Skeletal muscle cell (primary cell): ENCODE measurements at regions not wholly inside any gene's neighbourhood (a gene's known extent, or its start where the extent isn't known, plus 50 kb on each side); places are given as distances from the start of the nearest gene placed in this dataset.
"Not testable (repeated sequence)": the region's sequence is repeated elsewhere in the genome, so short reads cannot be mapped to it uniquely, and the experiment has no call there.

ENCODE experiments used
- DNase-seq: peaks from one replicate; pipeline ENCODE4 v3.0.0-alpha.2; 2010; ENCODE audit warnings: low read depth
- H3K4me3 ChIP-seq: 2 replicates; pipeline ENCODE4 v1.5.1; 2011; ENCODE audit warnings: low read depth, mild to moderate bottlenecking, control low read depth, low read length, moderate library complexity

DNA sequence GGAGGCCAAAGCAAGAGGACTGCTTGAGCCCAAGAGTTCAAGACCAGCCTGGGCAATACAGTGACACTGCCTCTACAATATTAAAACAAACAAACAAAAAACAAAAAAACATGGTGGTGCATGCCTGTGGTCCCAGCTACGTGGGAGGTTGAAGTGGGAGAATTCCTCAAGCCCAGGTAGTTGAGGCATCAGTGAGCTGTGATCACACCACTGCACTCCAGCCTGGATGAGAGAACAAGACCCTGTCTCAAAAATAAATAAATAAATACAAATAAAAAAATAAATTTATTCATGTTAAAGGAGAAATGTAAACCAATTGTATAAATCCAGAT, 200.6 kb downstream of the BCHE start:
- no peak for DNase-seq
- no peak overlapping the region for H3K4me3 ChIP-seq

- H3K4me3 ChIP-seq = no peak overlapping the region
- no peak for DNase-seq
Measured at GRCh38 chr3:165635791-165636683, 201.2 kb downstream of the BCHE start.

GRCh38 chr3:165624761-165625160, 212.5 kb downstream of the BCHE start:
- no peak for DNase-seq
- H3K4me3 ChIP-seq = no peak overlapping the region

DNA sequence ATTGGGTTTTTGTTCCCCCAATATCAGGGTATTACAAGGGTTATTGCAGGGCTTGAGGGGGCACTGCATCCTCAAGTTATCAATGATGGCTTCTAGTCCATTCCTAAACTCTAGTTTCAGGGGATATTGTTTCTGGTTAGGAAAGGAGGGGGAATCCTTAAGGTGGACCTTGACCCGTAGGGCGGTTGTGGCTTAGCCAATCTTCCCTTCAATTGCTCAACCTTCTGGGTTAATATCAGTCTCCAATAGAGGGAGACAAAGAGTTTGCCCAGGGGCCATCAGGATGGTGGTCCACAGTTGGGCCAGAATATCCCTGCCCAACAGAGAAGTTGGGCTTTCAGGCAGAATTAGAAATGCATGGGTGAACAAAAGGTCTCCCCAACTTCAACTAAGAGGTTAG, 214.9 kb downstream of the BCHE start:
- no peak for DNase-seq
- no peak overlapping the region for H3K4me3 ChIP-seq

- DNase-seq = no peak
- H3K4me3 ChIP-seq = no peak overlapping the region
Measured at GRCh38 chr3:165619069-165619468, 218.2 kb downstream of the BCHE start.

GRCh38 chr3:165617134-165617533, 220.1 kb downstream of the BCHE start:
- H3K4me3 ChIP-seq = no peak overlapping the region
- DNase-seq = no peak

- DNase-seq = no peak
- no peak overlapping the region for H3K4me3 ChIP-seq
Measured at GRCh38 chr3:165614337-165614736, 222.9 kb downstream of the BCHE start.

GRCh38 chr3:165613014-165613413, 224.2 kb downstream of the BCHE start:
- no peak overlapping the region for H3K4me3 ChIP-seq
- no peak for DNase-seq

DNA sequence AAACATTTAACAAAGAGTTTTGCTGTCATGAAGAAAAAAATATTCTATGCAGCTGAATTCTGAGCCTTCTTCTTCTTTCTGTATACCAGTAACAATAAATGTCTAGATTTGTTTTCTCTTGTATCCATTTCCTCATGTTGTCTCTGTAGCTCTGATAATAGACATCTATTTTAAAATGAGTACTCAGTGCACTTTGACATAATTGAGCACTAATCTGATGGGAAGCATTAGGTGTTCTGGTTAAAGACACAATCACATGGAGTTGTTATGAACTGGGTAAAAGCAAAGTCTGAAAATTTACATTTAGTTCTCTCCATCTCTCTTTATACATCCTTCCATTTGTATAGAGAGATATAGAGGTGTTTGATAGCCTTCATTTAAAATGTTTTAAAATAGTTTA, 230.0 kb downstream of the BCHE start:
- DNase-seq = no peak

GRCh38 chr3:165603196-165603595, 234.0 kb downstream of the BCHE start:
- DNase-seq = no peak
- no peak overlapping the region for H3K4me3 ChIP-seq

More for the DNA sequence above, 230.0 kb downstream of the BCHE start:
- no peak overlapping the region for H3K4me3 ChIP-seq

GRCh38 chr3:165572566-165572965, 264.7 kb downstream of the BCHE start:
- not testable (repeated sequence) for H3K4me3 ChIP-seq, DNase-seq

- DNase-seq = no peak
Measured at GRCh38 chr3:165568907-165569462, 268.2 kb downstream of the BCHE start.

DNA sequence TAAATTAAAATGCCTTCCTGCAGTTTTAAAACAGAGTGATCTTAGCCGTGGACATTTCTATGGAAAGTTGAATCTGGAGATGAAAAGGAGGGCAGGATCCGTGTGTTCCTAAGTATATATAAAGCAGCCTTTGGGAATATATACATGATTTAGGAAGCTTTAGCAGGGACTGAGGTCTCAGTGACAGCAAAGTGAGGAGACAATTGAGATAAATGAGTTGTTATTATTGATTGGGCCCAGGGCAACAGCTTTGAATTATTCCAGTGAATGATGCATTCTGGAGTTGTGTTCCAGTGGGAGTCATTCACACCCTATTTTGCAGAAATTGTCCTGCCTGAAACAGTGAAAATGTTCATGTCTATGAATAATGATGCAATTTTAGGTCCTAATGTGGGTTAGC, 281.4 kb downstream of the BCHE start:
- H3K4me3 ChIP-seq = no peak overlapping the region
- no peak for DNase-seq

More at GRCh38 chr3:165568907-165569462, 268.2 kb downstream of the BCHE start:
- no peak overlapping the region for H3K4me3 ChIP-seq

- no peak overlapping the region for H3K4me3 ChIP-seq
- no peak for DNase-seq
Measured at GRCh38 chr3:165553371-165553770, 283.9 kb downstream of the BCHE start.

- H3K4me3 ChIP-seq = no peak overlapping the region
- no peak for DNase-seq
Measured at GRCh38 chr3:165549665-165550064, 287.6 kb downstream of the BCHE start.

DNA sequence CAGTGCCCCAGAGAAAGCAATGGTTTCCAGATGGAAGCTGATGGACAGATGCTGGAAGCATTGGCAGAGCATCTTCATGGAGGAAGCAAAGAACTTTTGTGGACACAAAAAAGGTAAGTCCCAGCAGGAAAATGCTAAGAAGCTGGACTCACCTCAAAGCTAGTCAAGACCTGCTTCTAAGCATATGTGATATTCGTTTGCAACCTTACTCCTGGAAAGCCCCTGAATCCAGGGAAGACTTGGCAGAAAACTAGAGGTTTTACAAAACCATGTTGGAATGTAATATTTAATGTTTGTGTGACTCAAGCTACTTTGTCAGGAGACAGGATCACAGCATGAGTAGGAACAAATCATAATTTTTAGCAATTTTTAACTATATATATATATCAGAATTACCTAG, 288.2 kb downstream of the BCHE start:
- no peak overlapping the region for H3K4me3 ChIP-seq
- DNase-seq = no peak

DNA sequence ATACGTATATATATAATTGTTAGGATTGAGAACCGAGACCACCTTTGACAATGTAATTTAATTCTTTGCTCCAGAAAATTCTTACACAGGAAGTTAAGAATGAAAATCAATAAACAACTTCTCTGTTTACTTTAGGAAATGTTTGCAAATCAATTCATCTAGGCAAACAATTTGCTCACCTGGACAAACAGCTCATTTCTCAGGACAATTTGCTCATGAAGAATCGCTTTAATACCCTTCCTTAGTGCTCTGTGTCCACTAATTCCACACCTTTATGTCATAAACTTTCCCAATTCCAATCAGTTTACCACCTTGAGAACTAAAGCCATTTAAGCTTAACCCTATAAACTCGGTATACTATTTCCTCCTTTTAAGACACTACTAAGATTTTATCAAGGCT, 292.2 kb downstream of the BCHE start:
- H3K4me3 ChIP-seq = no peak overlapping the region
- DNase-seq = no peak

DNA sequence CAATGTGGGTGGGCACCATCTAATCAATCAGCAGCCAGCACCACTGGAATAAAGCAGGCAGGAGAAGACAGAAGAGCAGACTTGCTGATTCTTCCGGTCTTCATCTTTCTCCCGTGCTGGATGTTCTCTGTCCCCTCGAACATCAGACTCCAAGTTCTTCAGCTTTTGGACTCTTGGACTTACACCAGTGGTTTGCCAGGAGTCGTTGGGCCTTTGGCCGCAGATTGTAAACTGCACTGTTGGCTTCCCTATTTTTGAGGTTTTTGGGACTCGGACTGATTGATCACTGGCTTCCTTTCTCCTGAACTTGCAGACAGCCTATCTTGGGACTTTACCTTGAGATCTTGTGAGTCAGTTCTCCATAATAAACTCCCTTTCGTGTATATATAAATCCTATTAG, 292.8 kb downstream of the BCHE start:
- no peak overlapping the region for H3K4me3 ChIP-seq
- no peak for DNase-seq

DNA sequence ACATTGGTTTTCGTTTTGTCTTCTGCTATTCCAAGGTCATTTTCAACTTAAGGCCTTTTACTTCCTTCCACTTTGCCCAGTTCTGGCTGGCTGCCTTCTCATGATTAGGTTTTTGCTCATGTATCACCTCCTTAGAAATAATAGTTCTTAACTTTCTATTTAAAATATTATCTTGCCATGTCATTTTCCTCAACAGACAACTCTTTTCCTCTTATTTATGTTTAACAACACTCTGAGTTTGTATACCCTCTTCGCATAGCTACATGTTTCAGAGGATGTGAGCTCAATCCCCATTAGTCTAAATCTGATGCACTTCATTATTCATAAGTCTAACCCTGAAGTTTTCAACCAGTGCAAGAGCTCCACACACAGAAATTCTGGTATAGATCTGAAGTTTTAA, 299.1 kb downstream of the BCHE start:
- DNase-seq = no peak

DNA sequence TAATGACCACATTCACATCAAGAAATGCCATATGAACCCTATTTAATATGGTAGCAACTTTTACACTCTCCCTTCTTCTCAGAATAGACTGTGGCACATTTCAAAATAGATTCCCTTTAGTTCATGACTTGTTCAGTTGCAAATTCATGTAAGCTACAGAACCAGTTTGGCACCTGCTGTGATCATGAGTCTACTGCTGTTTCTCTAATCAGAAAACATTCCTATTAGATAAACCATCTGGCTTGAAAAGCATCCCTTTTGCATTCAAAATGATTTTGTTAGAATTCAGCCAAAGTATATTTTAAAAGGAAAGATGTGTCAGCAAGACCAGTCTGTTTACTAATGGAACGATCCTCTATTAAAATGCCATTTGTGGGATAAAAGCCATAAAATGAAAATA, 304.4 kb downstream of the BCHE start:
- DNase-seq = no peak
- no peak overlapping the region for H3K4me3 ChIP-seq

More for the DNA sequence above, 299.1 kb downstream of the BCHE start:
- H3K4me3 ChIP-seq = no peak overlapping the region

DNA sequence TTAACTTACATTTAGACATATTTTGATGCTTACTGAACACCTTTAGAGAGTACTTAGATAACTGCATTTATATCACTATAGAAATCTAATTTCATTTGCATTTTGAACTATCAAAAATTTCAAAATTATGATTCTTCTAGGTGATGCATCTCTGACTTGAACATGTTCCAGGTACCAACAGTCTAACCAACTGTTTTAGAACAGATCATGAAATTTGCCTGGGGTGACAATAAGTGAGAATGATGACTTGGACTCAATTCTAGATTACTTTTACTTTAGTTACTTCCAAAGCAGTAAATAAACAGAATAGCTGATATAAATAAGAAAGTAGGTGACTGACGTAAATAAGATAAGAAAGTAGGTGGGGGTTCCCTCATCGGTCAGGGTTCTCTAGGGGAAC, 307.8 kb downstream of the BCHE start:
- DNase-seq = no peak

More for the DNA sequence above, 307.8 kb downstream of the BCHE start:
- H3K4me3 ChIP-seq = no peak overlapping the region
